HUES48 (cell line): ENCODE measurements at regions not wholly inside any gene's neighbourhood (a gene's known extent, or its start where the extent isn't known, plus 50 kb on each side); places are given as distances from the start of the nearest gene placed in this dataset.

Experiments used
- H3K27ac ChIP-seq: one replicate; pipeline ENCODE4 v1.7.0; 2013; ENCODE audit warnings: low read depth, low read length, inconsistent platforms
- H3K27me3 ChIP-seq: 2 replicates; pipeline ENCODE4 v1.6.1; 2013; ENCODE audit warnings: mild to moderate bottlenecking, low read length; ENCODE audit not compliant: control insufficient read depth, insufficient read depth
- H3K36me3 ChIP-seq: 2 replicates; pipeline ENCODE4 v1.6.1; 2013; ENCODE audit warnings: low read length; ENCODE audit not compliant: control insufficient read depth, insufficient read depth
- H3K4me1 ChIP-seq: 2 replicates; pipeline ENCODE4 v1.6.1; 2013; ENCODE audit warnings: mild to moderate bottlenecking, low read length; ENCODE audit not compliant: control insufficient read depth, insufficient read depth
- H3K4me3 ChIP-seq: 2 replicates; pipeline ENCODE4 v1.5.1; 2013; ENCODE audit warnings: mild to moderate bottlenecking, low read depth, low read length
- H3K9ac ChIP-seq: 2 replicates; pipeline ENCODE4 v1.6.1; 2013; ENCODE audit warnings: mild to moderate bottlenecking, low read depth, low read length, moderate library complexity
- H3K9me3 ChIP-seq: 2 replicates; pipeline ENCODE4 v1.6.1; 2013; ENCODE audit warnings: low read length; ENCODE audit not compliant: control insufficient read depth, insufficient read depth

- peaks cover 3% of the 10 kb centered on the region; the same call in 1 of the 2 replicates for H3K9me3 ChIP-seq
- H3K4me3 ChIP-seq, result no peak overlapping the region
- H3K9ac ChIP-seq, result no peak overlapping the region
- H3K27me3 ChIP-seq, result no peaks in the 10 kb centered on the region
- H3K27ac ChIP-seq, result no peak overlapping the region
- no peaks in the 10 kb centered on the region for H3K4me1 ChIP-seq
- no peaks in the 10 kb centered on the region for H3K36me3 ChIP-seq
Observed at GRCh38 chr2:122105877-122106206, 350.4 kb downstream of the TSN start.

GRCh38 chr2:122108186-122108585 lies 352.7 kb downstream of the TSN start:
- H3K4me3 ChIP-seq, result no peak overlapping the region
- H3K9me3 ChIP-seq, result peaks cover 2% of the 10 kb centered on the region; the same call in 1 of the 2 replicates
- H3K27me3 ChIP-seq, result no peaks in the 10 kb centered on the region
- H3K9ac ChIP-seq, result no peak overlapping the region
- H3K4me1 ChIP-seq, result no peaks in the 10 kb centered on the region
- H3K27ac ChIP-seq, result no peak overlapping the region
- no peaks in the 10 kb centered on the region for H3K36me3 ChIP-seq

GRCh38 chr2:122112216-122113005 lies 357.0 kb downstream of the TSN start:
- no peak overlapping the region for H3K9ac ChIP-seq
- no peaks in the 10 kb centered on the region for H3K27me3 ChIP-seq
- H3K9me3 ChIP-seq, result no peaks in the 10 kb centered on the region
- H3K36me3 ChIP-seq, result no peaks in the 10 kb centered on the region
- H3K4me1 ChIP-seq, result no peaks in the 10 kb centered on the region
- H3K4me3 ChIP-seq, result no peak overlapping the region
- no peak overlapping the region for H3K27ac ChIP-seq

- Histone ChIP-seq H3K36me3 (no peaks in the 10 kb centered on the region), H3K27me3 (no peaks in the 10 kb centered on the region), H3K9ac (no peak overlapping the region), H3K9me3 (no peaks in the 10 kb centered on the region), H3K27ac (no peak overlapping the region), H3K4me1 (no peaks in the 10 kb centered on the region), H3K4me3 (no peak overlapping the region)
Observed at GRCh38 chr2:122114421-122114820, 359.0 kb downstream of the TSN start.

GRCh38 chr2:122117371-122117770 lies 361.9 kb downstream of the TSN start:
- H3K4me1 ChIP-seq, result no peaks in the 10 kb centered on the region
- no peak overlapping the region for H3K27ac ChIP-seq
- H3K36me3 ChIP-seq, result no peaks in the 10 kb centered on the region
- H3K27me3 ChIP-seq, result no peaks in the 10 kb centered on the region
- H3K9ac ChIP-seq, result no peak overlapping the region
- no peak overlapping the region for H3K4me3 ChIP-seq
- H3K9me3 ChIP-seq, result no peaks in the 10 kb centered on the region; the same call in 1 of the 2 replicates

- Histone ChIP-seq H3K4me1 (no peaks in the 10 kb centered on the region), H3K9me3 (peaks cover 12% of the 10 kb centered on the region), H3K27ac (no peak overlapping the region), H3K36me3 (no peaks in the 10 kb centered on the region), H3K27me3 (no peaks in the 10 kb centered on the region), H3K9ac (no peak overlapping the region), H3K4me3 (no peak overlapping the region)
Observed at GRCh38 chr2:122129399-122129798, 373.9 kb downstream of the TSN start.

GRCh38 chr2:122132147-122132691 lies 376.8 kb downstream of the TSN start:
- Histone ChIP-seq H3K27ac (no peak overlapping the region), H3K9me3 (peaks cover 10% of the 10 kb centered on the region)

GRCh38 chr2:122135021-122135937 lies 379.8 kb downstream of the TSN start:
- no peaks in the 10 kb centered on the region for H3K36me3 ChIP-seq
- H3K4me1 ChIP-seq, result no peaks in the 10 kb centered on the region
- no peak overlapping the region for H3K9ac ChIP-seq
- H3K27ac ChIP-seq, result no peak overlapping the region
- no peak overlapping the region for H3K4me3 ChIP-seq
- no peaks in the 10 kb centered on the region for H3K9me3 ChIP-seq
- H3K27me3 ChIP-seq, result no peaks in the 10 kb centered on the region

More at GRCh38 chr2:122132147-122132691, 376.8 kb downstream of the TSN start:
- H3K4me1 ChIP-seq, result no peaks in the 10 kb centered on the region
- H3K4me3 ChIP-seq, result no peak overlapping the region
- H3K36me3 ChIP-seq, result no peaks in the 10 kb centered on the region
- no peaks in the 10 kb centered on the region for H3K27me3 ChIP-seq
- H3K9ac ChIP-seq, result no peak overlapping the region

GRCh38 chr2:122136056-122136455 lies 380.6 kb downstream of the TSN start:
- Histone ChIP-seq H3K4me3 (no peak overlapping the region), H3K27me3 (no peaks in the 10 kb centered on the region), H3K27ac (no peak overlapping the region), H3K36me3 (no peaks in the 10 kb centered on the region), H3K9ac (no peak overlapping the region), H3K4me1 (no peaks in the 10 kb centered on the region), H3K9me3 (no peaks in the 10 kb centered on the region)

GRCh38 chr2:122138561-122138960 lies 383.1 kb downstream of the TSN start:
- H3K27me3 ChIP-seq, result no peaks in the 10 kb centered on the region
- no peaks in the 10 kb centered on the region for H3K4me1 ChIP-seq
- no peaks in the 10 kb centered on the region for H3K36me3 ChIP-seq
- no peaks in the 10 kb centered on the region for H3K9me3 ChIP-seq
- H3K9ac ChIP-seq, result no peak overlapping the region
- no peak overlapping the region for H3K27ac ChIP-seq
- no peak overlapping the region for H3K4me3 ChIP-seq
